Gastroesophageal sphincter (tissue), 3 donors: ENCODE measurements at regions not wholly inside any gene's neighbourhood (a gene's known extent, or its start where the extent isn't known, plus 50 kb on each side); places are given as distances from the start of the nearest gene placed in this dataset.

Experiments
- CTCF ChIP-seq, 4 experiments: fragments of 200-600 bp in 2 of 4; fragments of 450-650 bp in 2 of 4; sonication (generic) in 1 of 4; IDR thresholded peaks; one replicate each; pipeline ENCODE4 v1.5.1; 2017 to 2019; ENCODE audit warnings: antibody characterized with exemption in 4 of 4, mild to moderate bottlenecking in 2 of 4, moderate library complexity in 2 of 4
- EP300 ChIP-seq: sonication (generic); formaldehyde crosslinking; IDR thresholded peaks from one replicate; pipeline ENCODE4 v1.6.1; 2017; ENCODE audit warnings: antibody characterized with exemption, mild to moderate bottlenecking
- POLR2A ChIP-seq, 2 donors: fragments of 450-650 bp; IDR thresholded peaks; one replicate each; pipeline ENCODE4 v1.6.1; 2017; ENCODE audit warnings: antibody characterized with exemption in 2 of 2, mild to moderate bottlenecking in 2 of 2, moderate library complexity in 1 of 2
- POLR2AphosphoS5 ChIP-seq: sonication (generic); formaldehyde crosslinking; IDR thresholded peaks from one replicate; pipeline ENCODE4 v1.6.1; 2017; ENCODE audit warnings: antibody characterized with exemption

GRCh38 chr2:8209494-8209893 is 472.4 kb upstream of the ID2 start:
- TF ChIP-seq POLR2A (IDR thresholded peaks at IDR 0.05) (no peak), POLR2AphosphoS5 (no peak), CTCF (IDR thresholded peaks at IDR 0.05) (no peak), EP300 (no peak)
